ENCODE measurements at regions not wholly inside any gene's neighbourhood (a gene's known extent, or its start where the extent isn't known, plus 50 kb on each side); places are given as distances from the start of the nearest gene placed in this dataset.
A peak's percentile ranks its signal among the peaks of the same experiment; 100 is the strongest.

DNA sequence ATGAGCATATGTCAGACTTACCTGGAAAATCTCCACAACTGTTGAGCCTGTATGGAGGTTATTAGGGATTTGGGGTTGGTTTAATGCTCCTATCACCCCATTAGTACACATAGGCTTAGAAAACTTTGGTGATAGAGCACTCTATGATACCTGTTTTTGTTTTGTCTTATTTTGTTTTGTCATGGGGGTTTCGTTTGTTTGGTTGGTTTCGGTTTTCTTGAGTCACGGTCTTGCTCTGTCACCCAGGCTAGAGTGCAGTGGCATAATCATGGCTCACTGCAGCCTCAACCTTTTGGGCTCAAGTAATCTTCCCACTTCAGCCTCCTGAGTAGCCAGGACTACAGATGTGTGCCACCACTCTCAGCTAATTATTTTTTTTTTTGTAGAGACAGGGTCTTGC, 70.0 kb downstream of the MZT1 start:
- H3K27me3 ChIP-seq (ENCODE audit: insufficient read depth in 3 of 3, low read length in 2 of 3): no peaks in the 10 kb centered on the region
- H3K4me1 ChIP-seq: no peaks in the 10 kb centered on the region
- no peak overlapping the region for H3K4me3 ChIP-seq
- no peaks in the 10 kb centered on the region for H3K36me3 ChIP-seq (ENCODE audit: insufficient read depth in 1 of 2, low read depth in 1 of 2)
- TF ChIP-seq, protein P1, sequence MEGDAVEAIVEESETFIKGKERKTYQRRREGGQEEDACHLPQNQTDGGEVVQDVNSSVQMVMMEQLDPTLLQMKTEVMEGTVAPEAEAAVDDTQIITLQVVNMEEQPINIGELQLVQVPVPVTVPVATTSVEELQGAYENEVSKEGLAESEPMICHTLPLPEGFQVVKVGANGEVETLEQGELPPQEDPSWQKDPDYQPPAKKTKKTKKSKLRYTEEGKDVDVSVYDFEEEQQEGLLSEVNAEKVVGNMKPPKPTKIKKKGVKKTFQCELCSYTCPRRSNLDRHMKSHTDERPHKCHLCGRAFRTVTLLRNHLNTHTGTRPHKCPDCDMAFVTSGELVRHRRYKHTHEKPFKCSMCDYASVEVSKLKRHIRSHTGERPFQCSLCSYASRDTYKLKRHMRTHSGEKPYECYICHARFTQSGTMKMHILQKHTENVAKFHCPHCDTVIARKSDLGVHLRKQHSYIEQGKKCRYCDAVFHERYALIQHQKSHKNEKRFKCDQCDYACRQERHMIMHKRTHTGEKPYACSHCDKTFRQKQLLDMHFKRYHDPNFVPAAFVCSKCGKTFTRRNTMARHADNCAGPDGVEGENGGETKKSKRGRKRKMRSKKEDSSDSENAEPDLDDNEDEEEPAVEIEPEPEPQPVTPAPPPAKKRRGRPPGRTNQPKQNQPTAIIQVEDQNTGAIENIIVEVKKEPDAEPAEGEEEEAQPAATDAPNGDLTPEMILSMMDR (IDR thresholded peaks at IDR 0.05): no peak
- no peaks in the 10 kb centered on the region for H3K9me3 ChIP-seq
- WGBS, 3 donors: 86 to 95% (median 92%) methylated on average over 3 of the region's 3 CpGs
- H3K27ac ChIP-seq: no peak overlapping the region
- DNase-seq: no peak
- intact Hi-C loops (cut with DNase I): no loop called here
- ATAC-seq: no peak

GRCh38 chr13:72656357-72656756, 71.1 kb downstream of the MZT1 start:
- no peak overlapping the region for H3K4me3 ChIP-seq
- 86 to 88% (median 86%) methylated on average over 2 of the region's 2 CpGs for WGBS, 3 donors
- intact Hi-C loops (cut with DNase I): no loop called here
- no peaks in the 10 kb centered on the region for H3K27me3 ChIP-seq (ENCODE audit: insufficient read depth in 3 of 3, low read length in 2 of 3)
- no peaks in the 10 kb centered on the region for H3K4me1 ChIP-seq
- ATAC-seq: no peak
- no peak for DNase-seq
- H3K9me3 ChIP-seq: no peaks in the 10 kb centered on the region
- no peaks in the 10 kb centered on the region for H3K36me3 ChIP-seq (ENCODE audit: insufficient read depth in 1 of 2, low read depth in 1 of 2)
- TF ChIP-seq, protein P1 (IDR thresholded peaks at IDR 0.05): no peak
- H3K27ac ChIP-seq: no peak overlapping the region

DNA sequence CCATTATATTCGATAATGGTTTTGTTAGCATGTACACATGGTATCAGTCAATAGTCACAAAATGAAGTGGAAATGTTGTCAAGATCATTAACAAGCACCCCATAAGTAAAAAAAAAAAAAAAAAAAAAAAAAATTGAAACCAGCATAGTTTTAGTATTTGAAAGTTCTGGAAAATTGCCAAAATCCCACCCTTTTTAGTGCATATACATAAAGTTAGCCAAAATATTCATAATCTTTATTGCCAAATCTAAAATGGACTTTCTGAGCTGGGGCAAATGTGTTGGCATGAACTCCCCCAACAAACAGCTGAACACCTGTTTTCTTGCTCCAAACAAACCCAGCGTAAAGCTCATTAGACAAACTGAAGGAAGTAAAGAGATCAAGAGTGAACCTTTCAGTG, 73.9 kb downstream of the MZT1 start:
- no peaks in the 10 kb centered on the region for H3K36me3 ChIP-seq (ENCODE audit: insufficient read depth in 1 of 2, low read depth in 1 of 2)
- ATAC-seq (no peak), DNase-seq (no peak)
- WGBS, 3 donors: 50 to 66% (median 56%) methylated on average over 2 of the region's 2 CpGs
- TF ChIP-seq, protein P1 (IDR thresholded peaks at IDR 0.05): no peak
- H3K9me3 ChIP-seq: no peaks in the 10 kb centered on the region
- no peaks in the 10 kb centered on the region for H3K4me1 ChIP-seq
- peaks cover 0 to 2% (median 0%) of the 10 kb centered on the region in 3 donors for H3K27me3 ChIP-seq (ENCODE audit: insufficient read depth in 3 of 3, low read length in 2 of 3)
- no peak overlapping the region for H3K4me3 ChIP-seq
- H3K27ac ChIP-seq: no peak overlapping the region
- intact Hi-C loops (cut with DNase I): no loop called here

GRCh38 chr13:72652681-72653080, 74.7 kb downstream of the MZT1 start:
- no peak for DNase-seq
- Histone ChIP-seq H3K4me3 (no peak overlapping the region), H3K27me3 (ENCODE audit: insufficient read depth in 3 of 3, low read length in 2 of 3) (peaks cover 0 to 2% (median 0%) of the 10 kb centered on the region in 3 donors), H3K4me1 (no peaks in the 10 kb centered on the region), H3K36me3 (ENCODE audit: insufficient read depth in 1 of 2, low read depth in 1 of 2) (no peaks in the 10 kb centered on the region), H3K9me3 (no peaks in the 10 kb centered on the region), H3K27ac (no peak overlapping the region)
- intact Hi-C loops (cut with DNase I): no loop called here
- ATAC-seq: no peak
- 71 to 78% (median 74%) methylated on average over 2 of the region's 2 CpGs for WGBS, 3 donors
- TF ChIP-seq, protein P1 (IDR thresholded peaks at IDR 0.05): no peak

- no peak overlapping the region for H3K4me3 ChIP-seq
- no peak overlapping the region for H3K27ac ChIP-seq
- ATAC-seq (no peak), DNase-seq (no peak)
- no peaks in the 10 kb centered on the region for H3K36me3 ChIP-seq (ENCODE audit: insufficient read depth in 1 of 2, low read depth in 1 of 2)
- H3K4me1 ChIP-seq: no peaks in the 10 kb centered on the region
- no peaks in the 10 kb centered on the region for H3K9me3 ChIP-seq
- TF ChIP-seq, protein P1 (IDR thresholded peaks at IDR 0.05): peak; percentile 4
- intact Hi-C loops (cut with DNase I): no loop called here
- WGBS, 3 donors: 42 to 49% (median 45%) methylated on average over 5 of the region's 5 CpGs
- H3K27me3 ChIP-seq (ENCODE audit: insufficient read depth in 3 of 3, low read length in 2 of 3): peaks cover 0 to 2% (median 0%) of the 10 kb centered on the region in 3 donors
Observed at GRCh38 chr13:72651144-72651543, 76.3 kb downstream of the MZT1 start.

Data from psoas muscle (tissue), 7 donors.